IMR-90 (cell line): ENCODE measurements at regions not wholly inside any gene's neighbourhood (a gene's known extent, or its start where the extent isn't known, plus 50 kb on each side); places are given as distances from the start of the nearest gene placed in this dataset.

ENCODE experiments used
- ATAC-seq: fragments of 200-7000 bp; cut with Tn5 transposase; 2 replicates; pipeline ENCODE4 v1.9.1; 2020; ENCODE audit warnings: low read depth, mild to moderate bottlenecking, moderate library complexity
- BruUV-seq: library from RNA; stranded (reverse); fragments of 400-500 nt; replicated peaks from 2 replicates; lab custom pipeline; 2021; lab: Mats Ljungman, UMichigan
- CTCF ChIA-PET: fragments of 300-600 bp; formaldehyde crosslinking; extraction: SDS; loops from one replicate; lab custom pipeline; 2021; ENCODE audit warnings: antibody characterized with exemption; lab: Yijun Ruan, JAX
- POLR2A ChIA-PET: fragments of 300-600 bp; sonication (Branson Sonifier 250); formaldehyde crosslinking; loops from one replicate; lab custom pipeline; 2022; ENCODE audit warnings: antibody characterized with exemption; ENCODE audit not compliant: unreplicated experiment; lab: Charles Lee
- DNase-seq: peaks from one replicate; pipeline ENCODE4 v3.0.0; 2013
- H2AFZ ChIP-seq: replicated peaks from 2 replicates; pipeline ENCODE3; 2013; ENCODE audit warnings: low read length, mild to moderate bottlenecking; ENCODE audit not compliant: poor library complexity
- H2AK5ac ChIP-seq: 2 replicates; pipeline ENCODE4 v1.6.1; 2013; ENCODE audit warnings: low read depth, low read length, inconsistent platforms
- H2AK9ac ChIP-seq: replicated peaks from 2 replicates; pipeline ENCODE3; 2013; ENCODE audit warnings: mild to moderate bottlenecking, low read depth, low read length, moderate library complexity; ENCODE audit not compliant: poor library complexity
- H2BK120ac ChIP-seq: 2 replicates; pipeline ENCODE4 v1.6.1; 2013; ENCODE audit warnings: low read depth, low read length, inconsistent platforms
- H2BK15ac ChIP-seq: 3 replicates; pipeline ENCODE4 v1.6.1; 2013; ENCODE audit warnings: low read depth, low read length, inconsistent platforms
- H2BK20ac ChIP-seq: 2 replicates; pipeline ENCODE4 v1.6.1; 2013; ENCODE audit warnings: low read depth, mild to moderate bottlenecking, inconsistent platforms, low read length, moderate library complexity
- H2BK5ac ChIP-seq: 2 replicates; pipeline ENCODE4 v1.6.1; 2013; ENCODE audit warnings: mild to moderate bottlenecking, low read depth, low read length, inconsistent platforms; ENCODE audit not compliant: poor library complexity, severe bottlenecking
- H3K14ac ChIP-seq: replicated peaks from 2 replicates; pipeline ENCODE4 v1.6.1; 2013; ENCODE audit warnings: low read depth, low read length, inconsistent platforms
- H3K18ac ChIP-seq: 2 replicates; pipeline ENCODE4 v1.6.1; 2013; ENCODE audit warnings: low read depth, low read length, control low read depth
- H3K23ac ChIP-seq: 2 replicates; pipeline ENCODE4 v1.6.1; 2013; ENCODE audit warnings: low read depth, low read length, inconsistent platforms
- H3K27ac ChIP-seq: 2 replicates; pipeline ENCODE4 v1.5.1; 2013; ENCODE audit warnings: mild to moderate bottlenecking, control low read depth, low read length; ENCODE audit not compliant: insufficient read depth
- H3K27me3 ChIP-seq: 2 replicates; pipeline ENCODE4 v1.6.1; 2013; ENCODE audit warnings: low read length; ENCODE audit not compliant: control insufficient read depth, insufficient read depth
- H3K36me3 ChIP-seq: 2 replicates; pipeline ENCODE4 v1.6.1; 2013; ENCODE audit warnings: low read length, mixed read lengths; ENCODE audit not compliant: control insufficient read depth, insufficient read depth
- H3K4ac ChIP-seq: 2 replicates; pipeline ENCODE4 v1.6.1; 2013; ENCODE audit warnings: low read depth, low read length, inconsistent platforms
- H3K4me1 ChIP-seq: 2 replicates; pipeline ENCODE4 v1.6.1; 2013; ENCODE audit warnings: low read length, mixed read lengths; ENCODE audit not compliant: control insufficient read depth, insufficient read depth
- H3K4me2 ChIP-seq: 2 replicates; pipeline ENCODE4 v1.6.1; 2013; ENCODE audit warnings: low read depth, mild to moderate bottlenecking, control low read depth, low read length, moderate library complexity
- H3K4me3 ChIP-seq: 2 replicates; pipeline ENCODE4 v1.5.1; 2013; ENCODE audit warnings: low read depth, mild to moderate bottlenecking, control low read depth, low read length, moderate library complexity; ENCODE audit not compliant: insufficient read depth
- H3K56ac ChIP-seq: 2 replicates; pipeline ENCODE4 v1.6.1; 2013; ENCODE audit warnings: low read length, inconsistent platforms; ENCODE audit not compliant: insufficient read depth; ENCODE audit errors: extremely low read depth
- H3K79me1 ChIP-seq, 2 experiments: 2 replicates each; pipeline ENCODE4 v1.6.1; 2013; ENCODE audit warnings: low read length in 2 of 2, inconsistent platforms in 1 of 2, low read depth in 1 of 2
- H3K9ac ChIP-seq: 2 replicates; pipeline ENCODE4 v1.6.1; 2013; ENCODE audit warnings: low read depth, low read length, control low read depth
- H3K9me1 ChIP-seq: 2 replicates; pipeline ENCODE4 v1.6.1; 2013; ENCODE audit warnings: low read length, inconsistent platforms; ENCODE audit not compliant: insufficient read depth
- H3K9me3 ChIP-seq: 2 replicates; pipeline ENCODE4 v1.6.1; 2013; ENCODE audit warnings: low read length; ENCODE audit not compliant: control insufficient read depth, insufficient read depth
- H4K20me1 ChIP-seq: 2 replicates; pipeline ENCODE4 v1.6.1; 2013; ENCODE audit warnings: low read length, inconsistent platforms; ENCODE audit not compliant: insufficient read depth
- H4K5ac ChIP-seq: 2 replicates; pipeline ENCODE4 v1.6.1; 2013; ENCODE audit warnings: mild to moderate bottlenecking, low read depth, low read length, control low read depth
- H4K8ac ChIP-seq, 2 experiments: 2 replicates each; pipeline ENCODE4 v1.6.1; 2013; ENCODE audit warnings: low read depth in 2 of 2, low read length in 2 of 2, control low read depth in 1 of 2, inconsistent platforms in 1 of 2
- H4K91ac ChIP-seq: 2 replicates; pipeline ENCODE4 v1.6.1; 2013; ENCODE audit warnings: low read depth, low read length, inconsistent platforms; ENCODE audit not compliant: insufficient read depth
- BHLHE40 ChIP-seq: fragments of 150-350 bp; IDR thresholded peaks from 2 replicates; pipeline ENCODE4 v1.6.1; 2016; ENCODE audit warnings: mild to moderate bottlenecking, low read depth, low read length
- CEBPB ChIP-seq: IDR thresholded peaks from 2 replicates; pipeline ENCODE4 v1.6.1; 2012; ENCODE audit warnings: low read depth, low read length, improper control_type of control experiment
- CHD1 ChIP-seq: IDR thresholded peaks from 2 replicates; pipeline ENCODE4 v1.6.1; 2012; ENCODE audit warnings: low read depth, low read length, improper control_type of control experiment
- FOS ChIP-seq: fragments of 150-350 bp; IDR thresholded peaks from 2 replicates; pipeline ENCODE4 v1.6.1; 2016; ENCODE audit warnings: low read depth, low read length
- MAFK ChIP-seq: IDR thresholded peaks from 2 replicates; pipeline ENCODE4 v1.6.1; 2012; ENCODE audit warnings: low read depth, low read length, improper control_type of control experiment
- MAZ ChIP-seq: IDR thresholded peaks from 2 replicates; pipeline ENCODE4 v1.6.1; 2012; ENCODE audit warnings: low read depth, mild to moderate bottlenecking, low read length, improper control_type of control experiment, moderate library complexity, borderline replicate concordance
- MXI1 ChIP-seq: IDR thresholded peaks from 2 replicates; pipeline ENCODE4 v1.6.1; 2012; ENCODE audit warnings: low read depth, mild to moderate bottlenecking, low read length, moderate library complexity, borderline replicate concordance
- NFE2L2 ChIP-seq: fragments of 150-350 bp; IDR thresholded peaks from 2 replicates; pipeline ENCODE4 v1.6.1; 2016; ENCODE audit warnings: low read depth, mild to moderate bottlenecking, low read length
- POLR2A ChIP-seq: IDR thresholded peaks from 2 replicates; pipeline ENCODE4 v1.6.1; 2012; ENCODE audit warnings: mild to moderate bottlenecking, low read depth, low read length
- RAD21 ChIP-seq: IDR thresholded peaks from 2 replicates; pipeline ENCODE4 v1.6.1; 2012; ENCODE audit warnings: low read length, improper control_type of control experiment
- RCOR1 ChIP-seq: IDR thresholded peaks from 2 replicates; pipeline ENCODE4 v1.6.1; 2012; ENCODE audit warnings: mild to moderate bottlenecking, low read length, improper control_type of control experiment; ENCODE audit not compliant: insufficient replicate concordance
- RFX5 ChIP-seq: IDR thresholded peaks from 2 replicates; pipeline ENCODE4 v1.8.0; 2012; ENCODE audit warnings: low read depth, mild to moderate bottlenecking, low read length, moderate library complexity
- SMC3 ChIP-seq: fragments of 150-350 bp; IDR thresholded peaks from 2 replicates; pipeline ENCODE4 v1.6.1; 2016; ENCODE audit warnings: low read depth, mild to moderate bottlenecking, antibody characterized with exemption, low read length, moderate library complexity
- WGBS, 2 experiments: methylation state at CpG; one replicate each; pipeline versions ENCODE4 v1.1.5 to v1.1.7; 2013; ENCODE audit warnings: missing lambda C conversion rate in 2 of 2; ENCODE audit not compliant: insufficient read length in 1 of 2; ENCODE audit errors: extremely low coverage in 2 of 2; 5-methylcytosine and 5-hydroxymethylcytosine counted together
- dilution Hi-C: fragments of 300-500 bp; cut with HindIII; formaldehyde crosslinking; loops from one replicate; pipeline ENCODE4 v1.14.3; 2018; ENCODE audit warnings: low sequenced_read_pairs; ENCODE audit not compliant: unreplicated experiment
- in situ Hi-C: fragments of 300-500 bp; cut with MboI; formaldehyde crosslinking; loops from 3 replicates; pipeline ENCODE4 v1.14.3; 2019; ENCODE audit warnings: low sequenced_read_pairs, inconsistent platforms, mixed read lengths
- intact Hi-C: fragments of 100-400 bp; cut with micrococcal nuclease; formaldehyde crosslinking; loops from 2 replicates; pipeline ENCODE4 v1.10.0; 2022
- TF ChIP-seq, protein P1 (sequence below): conservative IDR thresholded peaks from 2 replicates; pipeline ENCODE4 v1.5.1; 2012; ENCODE audit warnings: mild to moderate bottlenecking, low read depth, low read length, improper control_type of control experiment
- TF ChIP-seq, protein P2 (sequence below): fragments of 150-350 bp; IDR thresholded peaks from 2 replicates; pipeline ENCODE4 v1.6.1; 2016; ENCODE audit warnings: low read depth, mild to moderate bottlenecking, low read length, moderate library complexity, borderline replicate concordance
- TF ChIP-seq, protein P3 (sequence below): fragments of 150-350 bp; IDR thresholded peaks from 2 replicates; pipeline ENCODE4 v1.6.1; 2017; ENCODE audit warnings: mild to moderate bottlenecking, antibody characterized with exemption, low read length, low read depth

GRCh38 chr5:53178830-53179229 is 69.3 kb upstream of the MOCS2 start:
- Histone ChIP-seq H2AK9ac (no peak overlapping the region), H3K18ac (no peak overlapping the region), H4K8ac (no peak overlapping the region), H3K14ac (no peak overlapping the region), H2AFZ (no peak overlapping the region), H3K27me3 (no peaks in the 10 kb centered on the region), H3K56ac (no peak overlapping the region), H2BK20ac (no peak overlapping the region), H3K4me2 (no peak overlapping the region), H3K9me1 (no peaks in the 10 kb centered on the region), H3K27ac (no peak overlapping the region), H3K4me3 (no peak overlapping the region), H3K4ac (no peak overlapping the region), H3K23ac (no peak overlapping the region), H2BK120ac (no peak overlapping the region), H4K5ac (no peak overlapping the region), H3K9me3 (0 out of 2 replicates have a peak, but pooled peaks cover 2% of the 10 kb centered on the region), H3K4me1 (no peaks in the 10 kb centered on the region; the same call in 1 of the 2 replicates), H2BK5ac (no peak overlapping the region), H3K36me3 (no peaks in the 10 kb centered on the region), H4K91ac (no peak overlapping the region), H4K20me1 (no peaks in the 10 kb centered on the region), H3K9ac (no peak overlapping the region), H2AK5ac (no peak overlapping the region), H2BK15ac (no peak overlapping the region; the same call in 2 of the 3 replicates), H3K79me1 (no peaks in the 10 kb centered on the region)
- DNase-seq = no peak
- no peak for ATAC-seq
- no CpG with 5 or more reads among the region's 4 CpGs for WGBS, 2 experiments
- ChIA-PET CTCF (no interaction called here), POLR2A (no interaction called here)
- no TSS peak for BruUV-seq
- dilution Hi-C loops = no loop called here
- TF ChIP-seq RCOR1 (no peak), FOS (no peak), MAZ (no peak), POLR2A (no peak), NFE2L2 (no peak), MAFK (no peak), RFX5 (no peak), BHLHE40 (no peak), CEBPB (no peak), RAD21 (no peak), CHD1 (no peak), MXI1 (no peak), SMC3 (no peak)
- TF ChIP-seq, protein P1, sequence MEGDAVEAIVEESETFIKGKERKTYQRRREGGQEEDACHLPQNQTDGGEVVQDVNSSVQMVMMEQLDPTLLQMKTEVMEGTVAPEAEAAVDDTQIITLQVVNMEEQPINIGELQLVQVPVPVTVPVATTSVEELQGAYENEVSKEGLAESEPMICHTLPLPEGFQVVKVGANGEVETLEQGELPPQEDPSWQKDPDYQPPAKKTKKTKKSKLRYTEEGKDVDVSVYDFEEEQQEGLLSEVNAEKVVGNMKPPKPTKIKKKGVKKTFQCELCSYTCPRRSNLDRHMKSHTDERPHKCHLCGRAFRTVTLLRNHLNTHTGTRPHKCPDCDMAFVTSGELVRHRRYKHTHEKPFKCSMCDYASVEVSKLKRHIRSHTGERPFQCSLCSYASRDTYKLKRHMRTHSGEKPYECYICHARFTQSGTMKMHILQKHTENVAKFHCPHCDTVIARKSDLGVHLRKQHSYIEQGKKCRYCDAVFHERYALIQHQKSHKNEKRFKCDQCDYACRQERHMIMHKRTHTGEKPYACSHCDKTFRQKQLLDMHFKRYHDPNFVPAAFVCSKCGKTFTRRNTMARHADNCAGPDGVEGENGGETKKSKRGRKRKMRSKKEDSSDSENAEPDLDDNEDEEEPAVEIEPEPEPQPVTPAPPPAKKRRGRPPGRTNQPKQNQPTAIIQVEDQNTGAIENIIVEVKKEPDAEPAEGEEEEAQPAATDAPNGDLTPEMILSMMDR = no peak
- TF ChIP-seq, protein P2, sequence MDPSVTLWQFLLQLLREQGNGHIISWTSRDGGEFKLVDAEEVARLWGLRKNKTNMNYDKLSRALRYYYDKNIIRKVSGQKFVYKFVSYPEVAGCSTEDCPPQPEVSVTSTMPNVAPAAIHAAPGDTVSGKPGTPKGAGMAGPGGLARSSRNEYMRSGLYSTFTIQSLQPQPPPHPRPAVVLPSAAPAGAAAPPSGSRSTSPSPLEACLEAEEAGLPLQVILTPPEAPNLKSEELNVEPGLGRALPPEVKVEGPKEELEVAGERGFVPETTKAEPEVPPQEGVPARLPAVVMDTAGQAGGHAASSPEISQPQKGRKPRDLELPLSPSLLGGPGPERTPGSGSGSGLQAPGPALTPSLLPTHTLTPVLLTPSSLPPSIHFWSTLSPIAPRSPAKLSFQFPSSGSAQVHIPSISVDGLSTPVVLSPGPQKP = no peak
- TF ChIP-seq, protein P3, sequence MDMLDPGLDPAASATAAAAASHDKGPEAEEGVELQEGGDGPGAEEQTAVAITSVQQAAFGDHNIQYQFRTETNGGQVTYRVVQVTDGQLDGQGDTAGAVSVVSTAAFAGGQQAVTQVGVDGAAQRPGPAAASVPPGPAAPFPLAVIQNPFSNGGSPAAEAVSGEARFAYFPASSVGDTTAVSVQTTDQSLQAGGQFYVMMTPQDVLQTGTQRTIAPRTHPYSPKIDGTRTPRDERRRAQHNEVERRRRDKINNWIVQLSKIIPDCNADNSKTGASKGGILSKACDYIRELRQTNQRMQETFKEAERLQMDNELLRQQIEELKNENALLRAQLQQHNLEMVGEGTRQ = no peak
- in situ Hi-C loops = no loop called here
- intact Hi-C loops = loop anchor here (10.0 kb wide), 1 partner anchor 186 kb away; no protein-coding TSS in a partner anchor
